ENCODE measurements at regions not wholly inside any gene's neighbourhood (a gene's known extent, or its start where the extent isn't known, plus 50 kb on each side); places are given as distances from the start of the nearest gene placed in this dataset.
A peak's percentile ranks its signal among the peaks of the same experiment; 100 is the strongest.

- POLR2A ChIA-PET (ENCODE audit: partially characterized antibody), result interaction anchor here (0.7 to 13.3 kb wide), 15 partner anchors 13 to 749 kb away, joined by 3 to 164 read pairs (median 4); partner anchors contain the start of gene TRIB2
- intact Hi-C loops (cut with micrococcal nuclease), result loop anchor here (5.0 kb wide), 2 partner anchors 45 to 85 kb away; no protein-coding TSS in a partner anchor
- peak overlapping the region; percentile 86 to 98 (median 94) for H3K27ac Mint-ChIP-seq
Measured at GRCh38 chr2:12502759-12503158, 214.0 kb upstream of the TRIB2 start.

GRCh38 chr2:12504443-12504842 is 212.3 kb upstream of the TRIB2 start:
- Mint-ChIP-seq H3K4me3 (peak overlapping the region in 6 of 8 donors; percentile 10 to 89 (median 43)), H3K4me1 (peaks cover 82 to 100% (median 92%) of the 10 kb centered on the region in 4 donors), H3K27me3 (no peaks in the 10 kb centered on the region), H3K9me3 (peaks cover 0 to 3% (median 0%) of the 10 kb centered on the region in 8 donors), H3K27ac (peak overlapping the region; percentile 78 to 98 (median 94)), H3K36me3 (no peaks in the 10 kb centered on the region)
- ChIA-PET POLR2A (ENCODE audit: partially characterized antibody) (interaction anchor here (1.0 to 13.3 kb wide), 6 partner anchors 11 to 212 kb away, joined by 3 to 164 read pairs (median 30); partner anchors contain the start of gene TRIB2), CTCF (ENCODE audit: partially characterized antibody) (interaction anchor here (1.0 to 7.5 kb wide), 4 partner anchors 9 to 212 kb away, joined by 4 to 52 read pairs (median 8); partner anchors contain the start of gene TRIB2)
- intact Hi-C loops (cut with micrococcal nuclease), result loop anchor here (5.0 kb wide), 2 partner anchors 47 to 87 kb away; no protein-coding TSS in a partner anchor
- no peaks in the 10 kb centered on the region for H3K36me3 ChIP-seq (ENCODE audit: insufficient read depth, low read length)
- no peaks in the 10 kb centered on the region for H3K27me3 ChIP-seq (ENCODE audit: insufficient read depth, low read length)
- peaks cover 93% of the 10 kb centered on the region for H3K4me1 ChIP-seq (ENCODE audit: insufficient read depth, low read length)
- H3K4me3 ChIP-seq (ENCODE audit: low read length in 2 of 2), result peak overlapping the region in 1 of 2 donors; percentile 22
- H3K9me3 ChIP-seq (ENCODE audit: control insufficient read depth in 1 of 2, low read length in 2 of 2), result no peaks in the 10 kb centered on the region
- no peak for DNase-seq
- no peak overlapping the region for H3K27ac ChIP-seq (ENCODE audit: low read depth, low read length)

More at GRCh38 chr2:12502759-12503158, 214.0 kb upstream of the TRIB2 start:
- H3K4me1 Mint-ChIP-seq, result peaks cover 85 to 100% (median 94%) of the 10 kb centered on the region in 4 donors
- CTCF ChIA-PET (ENCODE audit: partially characterized antibody), result interaction anchor here (1.0 to 7.5 kb wide), 6 partner anchors 14 to 214 kb away, joined by 3 to 52 read pairs (median 10); partner anchors contain the start of gene TRIB2
- peak in 2 of 5 donors; percentile 7 to 42 for DNase-seq
- H3K4me3 Mint-ChIP-seq, result peak overlapping the region in 6 of 8 donors; percentile 13 to 89 (median 68)
- peaks cover 0 to 2% of the 10 kb centered on the region in 2 donors for H3K36me3 Mint-ChIP-seq
- Histone ChIP-seq H3K27ac (ENCODE audit: low read depth, low read length) (peak overlapping the region; percentile 56), H3K4me1 (ENCODE audit: insufficient read depth, low read length) (peaks cover 100% of the 10 kb centered on the region), H3K36me3 (ENCODE audit: insufficient read depth, low read length) (no peaks in the 10 kb centered on the region), H3K9me3 (ENCODE audit: control insufficient read depth in 1 of 2, low read length in 2 of 2) (no peaks in the 10 kb centered on the region), H3K27me3 (ENCODE audit: insufficient read depth, low read length) (no peaks in the 10 kb centered on the region), H3K4me3 (ENCODE audit: low read length in 2 of 2) (no peak overlapping the region)
- H3K9me3 Mint-ChIP-seq, result peaks cover 0 to 2% (median 0%) of the 10 kb centered on the region in 8 donors
- H3K27me3 Mint-ChIP-seq, result no peaks in the 10 kb centered on the region

- intact Hi-C loops (cut with micrococcal nuclease), result no loop called here
- no peaks in the 10 kb centered on the region for H3K36me3 ChIP-seq (ENCODE audit: insufficient read depth, low read length)
- no peak overlapping the region for H3K27ac ChIP-seq (ENCODE audit: low read depth, low read length)
- peak overlapping the region; percentile 7 to 79 (median 72) for H3K4me3 Mint-ChIP-seq
- DNase-seq, result no peak
- CTCF ChIA-PET (ENCODE audit: partially characterized antibody), result interaction anchor here (4.2 kb wide), 1 partner anchor 210 kb away, joined by 22 read pairs; the partner anchor contains the start of gene TRIB2
- POLR2A ChIA-PET (ENCODE audit: partially characterized antibody), result interaction anchor here (1.1 to 13.3 kb wide), 3 partner anchors 8 to 17 kb away, joined by 3 to 164 read pairs (median 3); no protein-coding TSS in a partner anchor
- H3K4me1 Mint-ChIP-seq, result peaks cover 77 to 100% (median 86%) of the 10 kb centered on the region in 4 donors
- H3K36me3 Mint-ChIP-seq, result no peaks in the 10 kb centered on the region
- H3K27me3 ChIP-seq (ENCODE audit: insufficient read depth, low read length), result no peaks in the 10 kb centered on the region
- H3K4me1 ChIP-seq (ENCODE audit: insufficient read depth, low read length), result peaks cover 81% of the 10 kb centered on the region
- H3K9me3 Mint-ChIP-seq, result peaks cover 0 to 5% (median 2%) of the 10 kb centered on the region in 8 donors
- no peak overlapping the region for H3K4me3 ChIP-seq (ENCODE audit: low read length in 2 of 2)
- H3K27ac Mint-ChIP-seq, result peak overlapping the region; percentile 70 to 93 (median 84)
- no peaks in the 10 kb centered on the region for H3K27me3 Mint-ChIP-seq
- no peaks in the 10 kb centered on the region for H3K9me3 ChIP-seq (ENCODE audit: control insufficient read depth in 1 of 2, low read length in 2 of 2)
Measured at GRCh38 chr2:12506846-12507245, 209.9 kb upstream of the TRIB2 start.

GRCh38 chr2:12507295-12507694 is 209.4 kb upstream of the TRIB2 start:
- H3K4me3 Mint-ChIP-seq, result peak overlapping the region; percentile 7 to 79 (median 72)
- POLR2A ChIA-PET (ENCODE audit: partially characterized antibody), result interaction anchor here (1.1 to 13.3 kb wide), 3 partner anchors 8 to 17 kb away, joined by 3 to 164 read pairs (median 3); no protein-coding TSS in a partner anchor
- peak overlapping the region; percentile 70 to 93 (median 84) for H3K27ac Mint-ChIP-seq
- intact Hi-C loops (cut with micrococcal nuclease), result no loop called here
- H3K36me3 ChIP-seq (ENCODE audit: insufficient read depth, low read length), result no peaks in the 10 kb centered on the region
- H3K27me3 ChIP-seq (ENCODE audit: insufficient read depth, low read length), result no peaks in the 10 kb centered on the region
- peaks cover 0 to 5% (median 3%) of the 10 kb centered on the region in 8 donors for H3K9me3 Mint-ChIP-seq
- H3K9me3 ChIP-seq (ENCODE audit: control insufficient read depth in 1 of 2, low read length in 2 of 2), result no peaks in the 10 kb centered on the region
- CTCF ChIA-PET (ENCODE audit: partially characterized antibody), result interaction anchor here (4.2 kb wide), 1 partner anchor 209 kb away, joined by 22 read pairs; the partner anchor contains the start of gene TRIB2
- H3K4me1 Mint-ChIP-seq, result peaks cover 77 to 100% (median 86%) of the 10 kb centered on the region in 4 donors
- H3K4me1 ChIP-seq (ENCODE audit: insufficient read depth, low read length), result peaks cover 77% of the 10 kb centered on the region
- H3K27me3 Mint-ChIP-seq, result no peaks in the 10 kb centered on the region
- H3K4me3 ChIP-seq (ENCODE audit: low read length in 2 of 2), result peak overlapping the region in 1 of 2 donors; percentile 21
- peak; percentile 45 to 75 (median 48) for DNase-seq
- no peak overlapping the region for H3K27ac ChIP-seq (ENCODE audit: low read depth, low read length)
- no peaks in the 10 kb centered on the region for H3K36me3 Mint-ChIP-seq

- Mint-ChIP-seq H3K27me3 (no peaks in the 10 kb centered on the region), H3K27ac (peak overlapping the region in 1 of 7 donors; percentile 47), H3K9me3 (peaks cover 0 to 5% (median 2%) of the 10 kb centered on the region in 8 donors), H3K36me3 (no peaks in the 10 kb centered on the region), H3K4me3 (peak overlapping the region in 1 of 8 donors; percentile 50), H3K4me1 (peaks cover 73 to 97% (median 82%) of the 10 kb centered on the region in 4 donors)
- no peak for DNase-seq
- peaks cover 77% of the 10 kb centered on the region for H3K4me1 ChIP-seq (ENCODE audit: insufficient read depth, low read length)
- H3K27me3 ChIP-seq (ENCODE audit: insufficient read depth, low read length), result no peaks in the 10 kb centered on the region
- intact Hi-C loops (cut with micrococcal nuclease), result no loop called here
- ChIA-PET CTCF (ENCODE audit: partially characterized antibody) (interaction anchor here (4.2 kb wide), 1 partner anchor 206 kb away, joined by 22 read pairs; the partner anchor contains the start of gene TRIB2), POLR2A (ENCODE audit: partially characterized antibody) (interaction anchor here (0.6 to 1.8 kb wide), 2 partner anchors 9 to 68 kb away, joined by 3 to 4 read pairs; no protein-coding TSS in a partner anchor)
- no peaks in the 10 kb centered on the region for H3K36me3 ChIP-seq (ENCODE audit: insufficient read depth, low read length)
- no peak overlapping the region for H3K4me3 ChIP-seq (ENCODE audit: low read length in 2 of 2)
- H3K9me3 ChIP-seq (ENCODE audit: control insufficient read depth in 1 of 2, low read length in 2 of 2), result no peaks in the 10 kb centered on the region
- H3K27ac ChIP-seq (ENCODE audit: low read depth, low read length), result no peak overlapping the region
Measured at GRCh38 chr2:12510070-12510469, 206.7 kb upstream of the TRIB2 start.

GRCh38 chr2:12513339-12513738 is 203.4 kb upstream of the TRIB2 start:
- Mint-ChIP-seq H3K4me3 (peak overlapping the region; percentile 18 to 78 (median 71)), H3K4me1 (peaks cover 63 to 89% (median 73%) of the 10 kb centered on the region in 4 donors), H3K9me3 (peaks cover 0 to 8% (median 1%) of the 10 kb centered on the region in 8 donors), H3K27me3 (no peaks in the 10 kb centered on the region), H3K27ac (peak overlapping the region; percentile 1 to 84 (median 77)), H3K36me3 (no peaks in the 10 kb centered on the region)
- H3K4me1 ChIP-seq (ENCODE audit: insufficient read depth, low read length), result peaks cover 68% of the 10 kb centered on the region
- H3K4me3 ChIP-seq (ENCODE audit: low read length in 2 of 2), result peak overlapping the region in 1 of 2 donors; percentile 1
- ChIA-PET CTCF (ENCODE audit: partially characterized antibody) (interaction anchor here (1.7 to 2.4 kb wide), 3 partner anchors 9 to 204 kb away, joined by 4 to 10 read pairs (median 6); partner anchors contain the start of gene TRIB2), POLR2A (ENCODE audit: partially characterized antibody) (interaction anchor here (1.1 to 5.7 kb wide), 5 partner anchors 12 to 203 kb away, joined by 4 to 54 read pairs (median 9); partner anchors contain the start of gene TRIB2)
- peak in 1 of 5 donors; percentile 41 for DNase-seq
- no peaks in the 10 kb centered on the region for H3K27me3 ChIP-seq (ENCODE audit: insufficient read depth, low read length)
- no peaks in the 10 kb centered on the region for H3K36me3 ChIP-seq (ENCODE audit: insufficient read depth, low read length)
- no peaks in the 10 kb centered on the region for H3K9me3 ChIP-seq (ENCODE audit: control insufficient read depth in 1 of 2, low read length in 2 of 2)
- no peak overlapping the region for H3K27ac ChIP-seq (ENCODE audit: low read depth, low read length)
- intact Hi-C loops (cut with micrococcal nuclease), result loop anchor here (1.0 kb wide), 1 partner anchor 12 kb away; no protein-coding TSS in a partner anchor

All from CD4-positive, alpha-beta memory T cell (primary cell).